HG03280 (cell line): ENCODE measurements at regions not wholly inside any gene's neighbourhood (a gene's known extent, or its start where the extent isn't known, plus 50 kb on each side); places are given as distances from the start of the nearest gene placed in this dataset.
"Not testable (repeated sequence)": the region's sequence is repeated elsewhere in the genome, so short reads cannot be mapped to it uniquely, and the experiment has no call there.

Source experiments
- ATAC-seq: cut with Tn5 transposase; IDR thresholded peaks from one replicate; pipeline ENCODE4 v1.9.1; 2021; ENCODE audit warnings: mild to moderate bottlenecking, moderate library complexity; ENCODE audit not compliant: unreplicated experiment

DNA sequence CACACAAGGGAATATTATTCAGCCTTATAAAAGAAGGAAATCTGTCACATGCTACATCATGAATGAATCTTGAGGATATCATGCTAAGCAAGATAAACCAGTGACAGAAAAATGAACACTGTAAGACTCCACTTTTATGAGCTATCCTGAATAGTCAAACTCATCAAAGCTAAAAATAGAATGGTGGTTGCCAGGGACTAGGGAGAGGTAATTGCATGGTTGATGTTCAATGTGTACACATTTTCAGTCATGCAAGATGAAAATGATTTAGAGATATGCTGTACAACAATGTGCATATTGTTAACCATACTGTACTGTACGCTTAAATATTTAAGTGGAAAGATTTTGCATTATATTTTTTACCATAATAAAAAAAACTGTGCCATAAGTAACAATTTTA, 1349.1 kb downstream of the XPNPEP1 start:
- ATAC-seq = no peak

DNA sequence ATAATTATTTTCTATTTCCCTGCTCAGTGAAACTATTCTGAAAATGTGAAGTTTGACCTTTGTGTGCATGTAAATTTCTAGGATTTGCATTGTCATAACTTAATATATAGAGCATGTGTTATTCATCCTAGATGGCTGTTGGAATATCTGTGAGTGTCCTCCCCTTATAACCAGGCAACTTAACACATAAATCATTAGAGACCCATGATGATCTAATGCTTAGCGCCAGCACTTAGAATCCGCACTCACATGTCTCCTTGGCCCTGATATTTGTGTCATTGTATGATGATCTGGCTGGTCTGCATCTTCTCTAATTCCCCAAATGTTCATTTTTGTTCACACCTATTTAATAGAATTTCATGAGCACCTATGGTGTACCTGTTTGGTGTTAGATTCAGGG, 1354.5 kb downstream of the XPNPEP1 start:
- ATAC-seq = no peak

DNA sequence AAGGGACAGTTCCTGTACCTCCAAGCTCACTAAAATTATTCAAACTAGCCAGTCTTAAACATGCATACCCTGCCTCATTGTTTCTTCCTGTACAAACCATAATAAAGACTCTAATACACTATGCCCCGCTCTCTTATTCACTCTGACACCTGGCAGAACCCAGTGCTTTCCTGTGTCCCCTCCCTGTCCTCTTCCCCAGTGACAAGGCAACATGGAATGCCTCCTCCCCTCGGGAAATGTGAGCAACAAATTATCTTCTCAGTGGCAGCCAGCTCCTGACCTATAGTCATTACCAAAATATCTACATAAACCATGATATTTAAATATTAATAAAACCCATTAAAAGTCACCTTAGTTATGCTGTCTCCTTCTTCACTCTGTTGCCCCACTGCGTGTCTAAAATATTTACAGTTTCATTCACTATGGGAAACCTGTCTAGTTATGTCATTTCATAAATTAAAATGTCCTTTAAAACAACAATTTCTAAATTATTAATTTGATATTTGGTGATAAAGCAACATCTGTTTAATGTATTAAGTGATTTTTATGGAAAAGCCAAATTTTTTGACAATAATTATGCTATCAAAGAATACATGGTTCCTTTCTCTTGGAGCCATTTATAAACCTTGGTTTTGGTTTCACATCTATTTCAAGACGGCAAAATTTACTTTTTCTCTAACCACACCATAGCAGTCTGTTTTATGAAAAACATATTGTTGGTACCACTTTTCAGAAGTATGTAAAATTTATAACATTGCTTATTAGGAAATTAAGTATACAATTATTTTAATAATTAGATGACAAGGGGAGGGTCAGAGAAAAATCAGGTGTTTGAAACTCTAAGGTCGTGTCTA, 1355.2 kb downstream of the XPNPEP1 start:
- ATAC-seq = peak; percentile 58

DNA sequence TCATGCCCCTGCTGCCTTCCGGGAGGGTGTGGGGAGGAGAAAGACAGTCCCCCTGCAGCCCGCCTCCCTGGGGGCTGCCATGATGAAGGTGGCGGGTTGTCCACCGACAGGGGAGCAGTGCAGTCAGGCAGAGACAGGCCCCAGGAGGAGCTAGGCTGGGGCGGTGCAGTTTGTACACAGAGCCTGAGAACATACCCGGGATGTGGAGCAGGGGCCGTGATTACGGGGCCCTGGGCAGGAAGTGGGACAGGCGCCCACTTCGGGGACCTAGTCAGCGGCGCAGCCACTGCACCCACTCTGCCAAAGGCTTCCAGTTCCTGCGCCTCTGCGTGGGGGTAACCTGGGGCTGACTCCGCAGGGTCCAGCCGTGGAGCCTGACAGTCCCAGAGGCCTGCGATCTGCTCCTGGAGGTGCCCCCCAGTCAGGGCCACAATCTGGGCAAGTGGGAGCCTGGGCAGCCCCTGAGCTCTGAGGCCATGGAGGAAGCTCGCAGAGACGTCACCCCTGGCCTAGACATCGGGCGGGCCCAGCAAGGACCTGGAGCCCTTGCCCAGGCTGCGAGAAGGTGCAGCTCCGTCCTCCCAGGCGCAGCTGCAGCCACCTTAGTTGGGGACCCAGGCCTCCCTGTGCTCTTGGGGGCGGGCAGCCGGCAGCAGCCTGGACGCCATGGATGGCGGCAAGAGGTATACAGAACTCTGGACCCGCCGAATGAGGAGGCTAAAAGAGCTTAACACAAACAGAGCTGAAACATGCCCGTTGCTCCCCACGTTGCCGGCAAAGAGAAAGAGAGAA, 1356.8 kb downstream of the XPNPEP1 start:
- no peak for ATAC-seq

DNA sequence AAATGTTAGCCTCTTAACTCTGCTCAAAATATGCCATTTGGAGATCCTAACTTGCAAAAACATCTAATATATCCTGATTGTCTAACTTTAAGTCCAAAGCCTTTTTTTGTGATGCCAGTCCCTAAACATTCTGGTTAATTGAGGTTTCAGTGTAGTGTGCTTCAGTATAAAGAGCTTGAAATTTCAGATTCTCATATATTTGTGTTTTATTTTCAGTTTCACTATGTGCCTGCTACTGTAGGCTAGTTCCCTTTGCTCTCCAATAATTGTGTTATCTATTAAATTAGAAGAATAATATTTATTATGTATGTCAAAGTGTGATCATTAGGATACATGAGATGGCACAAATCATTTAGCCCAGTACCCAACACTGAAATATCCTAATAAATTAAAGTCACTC, 1361.2 kb downstream of the XPNPEP1 start:
- ATAC-seq = no peak

DNA sequence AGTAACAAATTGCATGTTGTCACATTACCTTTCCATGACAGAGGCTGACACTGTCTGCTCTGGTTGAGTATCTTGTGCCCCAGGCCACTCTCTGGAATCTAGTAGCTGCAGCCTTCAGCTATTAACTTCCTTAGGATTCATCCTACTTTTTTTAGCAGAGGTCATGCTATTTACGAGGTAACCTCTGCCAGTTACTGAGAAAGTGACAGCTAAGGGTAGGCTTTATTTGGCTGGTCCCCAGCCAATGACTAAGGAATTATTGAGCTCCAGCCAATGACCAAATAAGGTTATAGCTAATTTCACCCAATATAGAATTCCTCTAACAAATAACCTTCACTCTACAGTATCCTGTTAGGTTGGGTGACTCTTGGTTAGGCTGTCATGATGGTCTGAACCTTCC, 1361.7 kb downstream of the XPNPEP1 start:
- ATAC-seq = no peak

DNA sequence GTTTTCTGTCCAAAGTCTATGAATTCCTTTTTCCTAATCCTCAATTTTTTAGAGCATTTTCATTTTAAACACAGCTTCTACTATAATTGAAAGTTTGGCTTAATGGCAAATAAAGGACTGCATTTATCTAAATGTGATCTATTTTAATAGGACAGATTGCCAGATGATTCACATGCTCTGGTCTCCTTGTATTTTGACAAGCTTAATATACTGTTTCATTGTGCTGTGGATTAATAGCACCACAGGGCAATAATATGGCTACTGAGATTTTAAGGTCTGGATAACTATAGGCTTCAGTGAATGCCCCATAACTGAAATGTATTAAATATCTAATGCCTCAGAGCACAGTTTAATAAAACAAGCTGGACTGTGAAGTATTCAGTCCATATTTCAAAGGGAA, 1362.8 kb downstream of the XPNPEP1 start:
- no peak for ATAC-seq

DNA sequence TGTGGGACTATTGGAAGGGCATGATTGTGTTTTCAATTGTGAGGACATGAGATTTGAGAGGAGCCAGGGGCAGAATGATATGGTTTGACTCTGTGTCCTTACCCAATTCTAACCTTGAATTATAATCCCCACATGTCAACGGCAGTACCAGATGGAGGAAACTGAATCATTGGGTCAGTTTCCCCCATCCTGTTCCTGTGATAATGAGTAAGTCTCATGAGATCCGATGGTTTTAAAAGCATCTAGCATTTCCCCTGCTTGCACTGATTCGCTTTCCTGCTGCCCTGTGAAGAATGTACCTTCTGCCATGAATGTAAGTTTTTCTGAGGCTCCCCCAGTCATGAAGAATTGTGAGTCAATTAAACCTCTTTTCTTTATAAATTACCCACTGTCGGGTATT, 1367.1 kb downstream of the XPNPEP1 start:
- no peak for ATAC-seq

DNA sequence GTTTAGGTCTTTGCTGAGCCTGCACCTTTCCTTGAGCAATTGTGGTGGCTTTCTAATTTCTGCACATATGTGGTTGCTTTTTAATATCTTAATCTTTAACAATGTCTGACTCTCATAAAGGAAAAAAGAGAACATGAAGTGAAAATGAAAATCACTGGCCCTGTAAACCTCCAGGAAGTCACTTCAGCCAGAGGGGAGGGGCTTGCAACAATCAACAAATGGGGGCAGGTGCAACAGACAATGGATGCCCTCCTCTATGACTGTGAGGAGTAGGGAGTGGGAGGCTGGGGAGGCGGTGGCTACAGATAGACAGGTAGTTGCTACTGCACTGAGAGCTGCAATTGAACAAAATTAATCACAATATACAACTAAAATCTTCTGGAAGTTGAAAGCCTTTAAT, 1377.4 kb downstream of the XPNPEP1 start:
- ATAC-seq = peak; percentile 68

DNA sequence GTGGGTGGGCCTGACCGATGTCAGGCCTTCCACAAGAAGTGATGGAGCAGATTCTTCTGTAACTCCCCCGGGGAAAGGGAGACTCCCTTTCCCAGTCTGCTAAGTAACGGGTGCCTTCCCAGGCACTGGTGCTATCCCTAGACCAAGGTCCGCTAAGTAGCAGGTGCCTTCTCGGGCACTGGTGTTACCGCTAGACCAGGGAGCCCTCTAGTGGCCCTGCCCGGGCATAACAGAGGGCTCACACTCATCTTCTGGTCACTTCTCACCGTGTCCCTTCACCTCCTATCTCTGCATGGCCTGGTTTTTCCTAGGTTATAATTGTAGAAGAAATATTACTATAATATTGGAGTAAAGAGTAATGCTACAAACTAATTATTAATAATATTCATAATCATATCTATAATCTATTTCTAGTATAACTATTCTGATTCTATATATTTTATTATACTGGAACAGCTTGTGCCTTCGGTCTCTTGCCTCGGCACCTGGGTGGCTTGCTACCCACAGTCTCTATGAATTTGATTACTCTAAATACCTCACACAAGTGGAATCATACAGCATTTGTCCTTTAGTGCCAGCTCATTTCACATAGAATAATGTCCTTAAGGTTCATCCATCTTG, 1378.7 kb downstream of the XPNPEP1 start:
- peak; percentile 80 for ATAC-seq

DNA sequence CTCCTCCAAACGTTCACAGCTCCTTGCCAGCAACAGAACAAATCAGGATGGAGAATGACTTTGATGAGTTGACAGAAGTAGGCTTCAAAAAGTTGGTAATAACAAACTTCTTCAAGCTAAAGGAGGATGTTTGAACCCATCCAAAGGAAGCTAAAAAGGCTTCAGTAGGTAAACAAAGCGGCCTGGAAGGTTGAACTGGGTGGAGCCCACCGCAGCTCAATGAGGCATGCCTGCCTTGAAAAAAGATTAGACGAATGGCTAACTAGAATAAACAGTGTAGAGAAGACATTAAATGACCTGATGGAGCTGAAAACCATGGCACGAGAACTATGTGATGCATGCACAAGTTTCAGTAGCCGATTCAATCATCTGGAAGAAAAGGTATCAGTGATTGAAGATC, 1369.0 kb upstream of the SORCS1 start:
- ATAC-seq = not testable (repeated sequence)

DNA sequence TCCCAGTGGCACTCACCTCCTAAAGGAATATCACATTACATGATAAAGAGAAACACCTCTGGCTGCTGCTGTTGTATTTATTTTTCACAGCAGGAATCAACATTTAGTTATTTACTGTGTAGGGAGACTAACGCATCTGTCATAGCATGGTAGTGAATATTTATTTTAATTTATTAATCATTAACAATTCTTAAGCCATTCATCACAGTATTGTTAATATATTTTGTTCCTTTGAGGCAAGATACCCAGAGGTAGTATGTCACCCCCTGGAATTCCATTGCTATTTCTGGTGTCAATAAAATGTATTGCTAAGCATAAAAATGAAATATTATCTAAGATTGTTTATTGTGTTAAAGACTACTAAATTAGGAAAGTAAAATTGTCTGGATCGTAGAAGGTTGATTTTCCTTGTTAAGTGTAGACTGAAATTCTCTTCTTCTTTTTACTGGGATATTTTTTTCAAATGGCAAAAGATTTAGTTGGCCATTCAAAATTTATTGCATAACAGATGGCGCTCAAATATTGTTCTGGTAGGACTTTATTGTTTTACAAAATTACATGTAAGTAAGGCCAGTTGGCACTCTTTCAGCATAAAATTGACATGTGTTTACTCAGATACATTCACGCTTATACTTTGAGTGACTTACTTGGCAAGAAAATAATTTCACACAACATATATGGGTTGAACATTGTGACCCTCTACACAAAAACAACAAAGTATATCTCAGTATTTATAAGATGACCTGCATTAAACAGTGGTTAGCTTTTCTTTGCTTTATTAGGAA, 1358.7 kb upstream of the SORCS1 start:
- ATAC-seq = no peak

DNA sequence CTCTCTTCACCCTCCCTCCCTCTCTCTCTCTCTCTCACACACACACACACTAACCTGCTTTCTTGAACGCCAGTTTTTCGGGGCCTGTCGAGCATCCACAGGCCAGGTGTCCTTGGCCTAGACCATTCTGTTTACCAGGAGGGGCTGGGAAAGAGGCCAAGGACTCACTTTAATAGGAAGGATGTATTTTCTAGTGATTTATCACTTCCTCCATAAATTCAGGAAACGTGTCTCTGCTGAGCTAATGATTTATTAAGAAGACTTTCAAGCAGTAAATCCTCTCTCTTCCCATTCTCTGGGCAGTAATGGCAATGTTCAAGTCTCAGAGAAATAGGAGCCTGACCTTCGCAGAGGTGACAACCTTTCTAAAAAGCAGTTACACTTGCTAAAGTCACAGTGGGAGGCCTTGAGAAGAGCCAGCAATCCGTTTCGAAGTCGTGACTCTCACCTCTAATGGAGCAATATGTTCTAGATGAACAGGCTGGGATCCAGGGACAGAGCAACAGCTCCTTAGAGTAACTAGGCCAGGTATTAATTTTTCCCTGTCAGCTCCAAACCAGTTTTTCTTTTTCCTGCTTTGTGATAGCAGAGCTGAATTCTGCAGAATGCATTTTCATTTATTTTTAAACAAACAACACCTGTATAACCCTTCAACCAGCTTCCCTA, 1357.5 kb upstream of the SORCS1 start:
- ATAC-seq = no peak

DNA sequence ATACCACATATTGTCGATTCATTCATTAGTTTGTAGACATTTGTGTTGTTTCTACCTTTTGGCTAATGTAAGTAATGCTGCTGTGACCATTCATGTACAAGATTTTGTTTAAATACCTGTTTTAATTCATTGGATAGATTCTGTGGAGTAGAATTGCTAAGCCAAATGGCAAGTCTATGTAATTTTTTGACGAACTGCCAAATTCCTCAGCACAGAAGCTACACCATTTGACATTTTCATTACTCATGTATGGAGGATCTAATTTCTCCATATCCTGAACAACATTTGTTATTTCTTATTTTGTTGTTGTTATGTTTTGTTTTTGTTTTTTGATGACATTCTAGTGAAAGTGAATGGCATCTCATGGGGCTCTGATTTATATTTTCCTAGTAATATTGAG, 1351.3 kb upstream of the SORCS1 start:
- no peak for ATAC-seq

DNA sequence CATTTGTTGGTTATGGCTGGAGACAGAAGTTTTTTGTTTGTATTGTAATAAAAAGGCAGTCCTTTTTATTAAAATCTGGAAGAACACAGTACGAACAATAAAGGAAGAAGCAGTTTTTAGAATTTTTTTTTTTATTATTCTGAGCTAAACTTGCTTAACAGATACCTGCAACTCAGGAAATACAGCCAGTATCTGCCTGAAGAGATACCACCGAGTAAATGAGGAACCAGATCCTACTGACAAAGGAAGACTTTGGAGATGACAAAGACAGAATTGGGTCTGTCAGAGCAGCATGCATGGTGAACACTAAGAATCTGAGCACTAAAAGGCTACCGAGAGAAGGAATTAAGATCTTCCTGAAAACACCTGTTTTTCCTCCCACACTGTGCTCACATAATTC, 1335.9 kb upstream of the SORCS1 start:
- no peak for ATAC-seq

DNA sequence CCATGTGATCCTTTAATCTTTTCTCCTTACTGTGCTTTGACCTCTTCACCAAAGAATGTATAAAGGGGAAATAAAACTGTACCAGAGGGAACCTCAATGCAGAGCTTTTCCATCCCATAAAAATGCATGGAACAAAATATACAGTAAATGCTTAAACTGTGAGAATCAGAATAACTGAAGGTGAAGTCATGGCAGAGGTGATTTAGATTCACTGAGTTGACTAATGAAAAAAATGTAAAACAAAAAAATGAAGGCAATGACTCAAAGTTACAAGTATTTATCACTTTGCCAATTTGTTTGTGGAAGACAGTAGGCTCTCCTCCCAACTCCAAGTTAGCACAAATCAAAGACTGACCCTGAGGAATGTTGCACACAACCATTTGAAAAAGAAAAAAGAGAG, 1331.6 kb upstream of the SORCS1 start:
- no peak for ATAC-seq

DNA sequence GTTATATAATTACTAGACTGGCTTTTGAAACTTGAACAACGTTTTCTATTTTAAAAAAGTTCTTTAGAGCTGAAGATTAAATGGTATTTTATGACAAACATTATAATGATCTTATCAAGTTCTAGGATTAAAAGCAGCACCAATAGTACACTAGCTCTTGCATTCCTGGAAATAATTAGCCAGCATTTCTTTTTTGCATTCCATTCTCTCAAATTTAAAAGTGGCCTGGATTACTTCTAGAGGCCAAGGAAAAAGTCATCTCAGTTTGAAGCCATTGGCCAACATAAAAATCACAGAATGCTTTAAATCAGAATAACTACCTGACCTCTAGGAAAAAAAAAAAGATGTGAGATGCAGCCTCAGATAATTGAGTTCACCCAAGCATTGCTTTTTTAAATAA, 1326.4 kb upstream of the SORCS1 start:
- no peak for ATAC-seq

DNA sequence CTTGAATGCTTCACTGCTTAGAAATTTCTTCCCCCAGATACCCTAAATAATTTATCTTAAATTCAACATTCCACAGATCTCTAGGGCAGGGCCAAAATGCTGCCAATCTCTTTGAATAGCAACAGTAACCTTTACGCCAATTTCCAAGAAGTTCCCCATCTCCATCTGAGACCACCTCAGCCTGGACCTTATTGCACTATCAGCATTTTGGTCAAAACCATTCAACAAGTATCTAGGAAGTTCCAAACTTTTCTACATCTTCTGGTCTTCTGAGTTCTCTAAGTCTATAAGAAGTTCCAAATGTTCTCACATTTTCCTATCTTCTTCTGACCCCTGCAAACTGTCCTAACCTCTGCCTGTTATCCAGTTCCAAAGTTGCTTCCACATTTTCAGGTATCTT, 1306.9 kb upstream of the SORCS1 start:
- ATAC-seq = no peak

DNA sequence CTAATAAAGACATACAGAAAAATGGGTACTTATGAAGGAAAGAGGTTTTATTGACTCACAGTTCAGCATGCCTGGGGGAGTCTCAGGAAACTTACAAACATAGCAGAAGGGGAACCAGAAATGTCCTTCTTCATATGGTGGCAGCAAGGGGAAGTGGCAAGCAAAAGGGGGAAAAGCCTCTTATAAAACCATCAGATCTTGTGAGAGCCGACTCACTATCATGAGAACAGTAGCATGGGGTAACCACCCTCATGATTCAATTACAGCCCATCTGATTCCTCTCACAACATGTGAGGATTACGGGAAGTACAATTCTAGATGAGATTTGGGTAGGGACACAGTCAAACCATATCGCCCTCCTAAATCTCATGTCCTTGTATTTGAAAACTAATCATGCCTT, 1305.4 kb upstream of the SORCS1 start:
- ATAC-seq = no peak

DNA sequence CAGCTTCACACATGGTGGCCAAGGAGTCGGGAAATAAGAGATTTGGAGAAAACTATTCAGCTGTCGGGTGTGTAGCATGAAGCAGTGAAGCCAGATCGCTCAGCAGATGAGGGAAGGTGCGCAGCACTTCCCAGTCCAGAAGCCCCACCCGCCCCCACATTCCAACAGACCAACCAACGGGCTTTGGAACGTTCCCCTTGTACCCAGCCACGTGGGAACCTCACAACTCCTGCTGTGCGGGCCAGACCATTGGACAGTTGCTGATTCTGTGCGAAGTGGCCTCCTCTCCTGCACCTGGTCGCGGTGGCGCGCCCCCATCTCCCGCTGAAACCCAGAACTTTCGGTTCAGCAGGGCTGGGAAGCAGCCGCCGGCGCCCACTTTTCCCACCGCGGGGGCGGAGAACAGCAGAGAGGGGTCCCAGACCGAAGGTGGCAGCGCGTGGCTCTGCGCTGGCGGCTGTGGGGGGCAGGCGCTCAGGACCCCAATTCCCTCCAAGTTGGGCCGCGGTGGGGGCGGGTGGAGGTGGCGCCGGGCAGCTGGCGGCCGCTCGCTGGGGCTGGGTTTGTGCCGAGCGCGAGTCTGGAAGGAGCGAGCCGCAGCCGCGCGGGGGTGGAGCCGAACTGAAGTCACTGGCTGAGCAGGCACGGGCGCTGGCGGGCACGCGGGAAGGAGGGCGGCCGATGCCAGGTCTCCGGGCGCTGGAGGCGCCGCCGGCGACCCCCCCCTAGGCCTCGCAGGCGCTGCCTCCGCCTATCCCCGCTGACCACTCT, 1301.5 kb upstream of the SORCS1 start:
- no peak for ATAC-seq
